Endometrium (tissue), 2 donors: ENCODE measurements at regions not wholly inside any gene's neighbourhood (a gene's known extent, or its start where the extent isn't known, plus 50 kb on each side); places are given as distances from the start of the nearest gene placed in this dataset.
"Not testable (repeated sequence)": the region's sequence is repeated elsewhere in the genome, so short reads cannot be mapped to it uniquely, and the experiment has no call there.

Source experiments
- FAIRE-seq: peaks from 2 replicates; lab custom pipeline; 2012; peaks lifted over from hg19 to GRCh38; lab: Jason Lieb, UNC
- donor health status: control.
- donor health status: control.

- FAIRE-seq = no peak
Observed at GRCh38 chr4:59615316-59615715, 1584.8 kb upstream of the ADGRL3 start.

DNA sequence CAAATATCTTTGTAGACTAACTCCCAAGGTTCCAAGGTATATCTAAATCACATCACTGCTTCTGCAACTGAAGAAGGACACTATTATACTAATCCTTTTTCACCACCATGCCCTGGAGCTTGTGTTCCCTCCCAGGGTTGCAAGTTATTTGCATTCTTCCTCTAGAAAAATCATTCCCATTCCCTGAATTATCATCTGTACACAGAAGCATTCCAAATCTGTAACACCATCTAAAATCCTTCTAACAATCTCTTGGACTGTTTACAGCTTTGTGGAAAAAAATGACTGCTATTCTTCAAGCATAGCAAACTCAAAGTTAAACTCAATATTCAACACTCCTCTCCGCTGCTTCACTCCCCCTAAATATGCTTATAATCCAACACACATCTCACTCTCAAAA lies 1570.8 kb upstream of the ADGRL3 start:
- no peak for FAIRE-seq

DNA sequence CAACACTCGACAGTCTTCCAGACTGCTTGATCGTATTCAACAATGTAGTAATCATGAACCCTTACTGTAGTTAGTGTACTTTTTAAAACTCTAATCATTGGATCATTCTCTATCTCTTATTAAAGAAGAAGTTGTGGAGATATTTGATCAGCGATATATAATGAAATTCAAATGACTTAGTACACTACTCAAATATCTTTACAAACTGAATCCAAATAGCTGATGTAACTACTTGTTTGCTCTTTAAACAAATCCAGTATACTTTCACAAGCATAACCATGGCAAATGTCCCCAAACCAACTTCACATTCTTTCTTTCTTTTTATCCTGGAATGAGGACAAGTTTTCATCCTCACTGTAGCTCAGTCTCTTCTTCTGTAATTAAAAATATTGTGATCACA lies 1569.9 kb upstream of the ADGRL3 start:
- no peak for FAIRE-seq

DNA sequence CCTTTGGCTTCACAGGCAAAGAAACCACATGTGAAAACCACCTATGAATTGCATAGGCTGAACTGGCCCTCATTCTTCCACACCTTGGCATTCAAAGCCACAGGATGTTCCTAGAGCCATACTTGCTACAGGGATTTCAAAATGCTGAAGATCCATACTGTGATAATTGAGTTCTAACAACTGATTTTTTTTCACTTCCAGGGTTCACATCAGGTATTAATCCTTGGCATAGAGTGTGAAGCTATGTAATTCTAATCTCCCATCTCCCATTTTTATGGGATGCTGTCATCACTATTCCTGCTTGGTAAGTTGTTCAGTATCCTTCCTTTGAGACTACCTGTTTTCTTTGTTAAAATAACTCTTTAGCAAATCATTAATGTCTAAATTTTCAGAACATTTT lies 1569.2 kb upstream of the ADGRL3 start:
- no peak for FAIRE-seq

- FAIRE-seq = no peak
Observed at GRCh38 chr4:59637596-59637995, 1562.5 kb upstream of the ADGRL3 start.

GRCh38 chr4:59643682-59644081 lies 1556.4 kb upstream of the ADGRL3 start:
- no peak for FAIRE-seq

DNA sequence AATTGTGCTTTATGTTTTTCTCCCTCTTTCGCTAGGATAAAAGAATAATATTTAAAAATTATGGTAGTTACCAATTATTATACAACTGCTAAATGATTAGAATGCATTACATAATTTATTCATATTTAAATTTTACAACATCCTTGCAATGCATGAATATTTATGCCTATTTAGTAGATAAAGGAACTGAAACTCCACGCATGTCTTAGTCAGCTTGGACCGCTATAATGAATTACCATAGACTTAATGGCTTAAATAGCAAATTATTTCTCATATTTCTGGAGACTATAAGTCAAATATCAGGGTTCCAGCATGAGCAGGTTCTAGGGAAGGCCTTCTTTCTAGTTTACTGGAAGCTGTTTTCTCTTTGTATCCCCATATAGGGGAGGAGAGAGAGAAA lies 1555.4 kb upstream of the ADGRL3 start:
- FAIRE-seq = no peak

DNA sequence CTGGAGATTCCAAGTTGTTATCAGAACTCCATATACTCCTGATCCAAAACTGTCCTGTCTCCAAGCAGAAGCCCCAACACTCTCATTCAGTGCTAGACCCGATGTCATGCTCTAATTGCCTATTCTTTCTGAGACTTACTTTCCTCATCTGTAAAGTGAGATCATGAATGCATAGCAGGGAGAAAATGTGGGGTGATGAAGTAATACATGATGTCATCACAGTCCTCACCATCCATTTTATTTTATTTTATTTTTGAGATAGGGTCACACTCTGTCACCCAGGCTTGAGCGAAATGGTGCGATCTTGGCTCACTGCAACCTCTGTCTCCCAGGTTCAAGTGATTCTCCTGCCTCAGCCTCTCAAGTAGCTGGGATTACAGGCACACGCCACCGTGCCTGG lies 1554.0 kb upstream of the ADGRL3 start:
- FAIRE-seq = no peak

DNA sequence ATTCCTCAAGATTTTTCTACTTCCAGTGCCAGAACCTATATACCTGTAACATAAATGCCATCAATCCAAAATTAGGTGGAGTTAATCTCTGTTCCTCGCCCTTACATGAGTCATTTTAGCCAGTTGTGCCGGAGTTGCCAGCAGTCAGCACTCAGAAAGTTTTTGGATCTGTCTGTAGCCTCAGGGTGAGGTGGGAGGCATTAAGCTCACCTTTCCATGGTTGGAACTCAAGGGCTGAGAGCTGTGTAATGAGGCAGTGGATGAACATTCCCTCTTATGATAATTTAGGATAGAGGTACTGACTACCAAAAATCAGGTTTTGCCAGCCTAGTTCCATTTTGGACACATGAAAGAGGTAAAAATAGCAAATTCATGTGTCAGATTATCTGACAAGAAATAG lies 1553.1 kb upstream of the ADGRL3 start:
- FAIRE-seq = no peak

DNA sequence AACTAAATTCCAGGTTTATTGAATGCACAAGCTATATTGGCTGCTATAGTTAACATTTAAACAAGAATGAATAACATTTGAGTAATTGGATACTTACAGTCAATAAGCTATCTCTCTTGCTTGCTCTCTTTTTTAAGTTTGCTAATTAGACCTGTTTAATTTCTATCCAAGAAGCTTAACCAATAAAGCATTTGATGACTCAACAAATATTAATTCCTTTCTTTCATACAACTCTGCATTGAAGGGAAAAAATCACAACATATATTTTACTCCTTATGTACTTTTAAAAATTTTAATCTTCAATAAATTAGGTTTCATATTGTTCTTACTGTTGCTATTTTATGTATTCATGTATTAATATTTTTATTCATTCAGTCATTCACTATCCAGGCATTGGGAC lies 1552.6 kb upstream of the ADGRL3 start:
- no peak for FAIRE-seq

- no peak for FAIRE-seq
Observed at GRCh38 chr4:59650861-59651260, 1549.3 kb upstream of the ADGRL3 start.

DNA sequence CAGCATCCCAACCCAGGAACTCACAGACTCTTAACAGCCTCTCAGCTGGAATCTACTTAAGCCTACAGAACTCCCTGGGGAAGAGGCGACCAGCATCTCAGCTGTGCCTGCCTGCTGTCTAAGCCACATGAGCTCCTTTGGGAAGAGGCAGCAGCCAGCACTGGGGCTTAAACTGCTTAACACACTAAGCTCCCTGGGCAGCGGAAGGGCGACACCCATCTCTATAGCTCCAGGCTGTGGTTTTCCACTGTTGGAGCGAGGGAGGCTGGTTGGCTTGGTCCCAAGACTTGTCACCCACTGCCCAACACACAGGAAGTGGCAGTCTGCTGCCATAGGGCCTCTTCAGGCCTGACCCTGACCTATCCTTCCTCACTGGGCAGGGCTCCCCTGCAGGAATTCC lies 1544.1 kb upstream of the ADGRL3 start:
- no peak for FAIRE-seq

- FAIRE-seq = no peak
Observed at GRCh38 chr4:59664771-59665170, 1535.4 kb upstream of the ADGRL3 start.

DNA sequence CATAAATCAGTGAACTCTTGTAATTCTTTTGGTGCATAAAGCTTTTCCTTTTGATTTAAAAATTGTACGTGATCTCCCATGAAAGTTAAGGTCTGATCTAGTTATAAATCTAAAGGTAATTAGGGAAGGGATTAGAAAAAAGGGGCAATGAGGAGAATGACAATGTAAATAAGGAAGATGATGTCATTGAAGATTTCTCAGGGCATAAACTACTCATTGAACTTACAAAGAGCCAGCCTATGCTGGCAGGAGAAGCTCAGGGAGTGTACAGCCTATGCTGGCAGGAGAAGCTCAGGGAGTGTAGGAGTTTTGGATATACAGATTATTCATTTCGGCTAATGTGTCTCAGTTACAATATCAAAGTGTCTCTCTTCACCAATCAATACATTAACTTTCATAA lies 1533.5 kb upstream of the ADGRL3 start:
- no peak for FAIRE-seq

DNA sequence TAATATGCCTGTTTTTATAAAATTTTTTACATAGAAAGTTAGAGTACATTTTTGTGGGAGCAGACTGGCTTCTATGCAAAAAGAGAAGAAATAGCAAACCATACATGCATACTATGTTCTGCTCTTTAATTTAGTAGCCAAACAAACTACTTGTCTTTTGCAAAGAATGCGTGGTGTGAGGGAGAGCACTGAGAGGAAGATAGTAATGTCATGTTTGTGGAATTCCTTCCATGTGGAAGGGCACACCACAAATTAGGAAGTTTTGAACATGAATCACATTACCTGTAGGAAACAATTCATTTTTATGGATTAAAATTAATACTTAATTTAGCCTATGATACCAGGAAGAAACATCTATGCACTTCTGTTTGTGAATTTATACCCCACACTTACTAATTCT lies 1529.1 kb upstream of the ADGRL3 start:
- FAIRE-seq = no peak

GRCh38 chr4:59676389-59676788 lies 1523.7 kb upstream of the ADGRL3 start:
- no peak for FAIRE-seq

DNA sequence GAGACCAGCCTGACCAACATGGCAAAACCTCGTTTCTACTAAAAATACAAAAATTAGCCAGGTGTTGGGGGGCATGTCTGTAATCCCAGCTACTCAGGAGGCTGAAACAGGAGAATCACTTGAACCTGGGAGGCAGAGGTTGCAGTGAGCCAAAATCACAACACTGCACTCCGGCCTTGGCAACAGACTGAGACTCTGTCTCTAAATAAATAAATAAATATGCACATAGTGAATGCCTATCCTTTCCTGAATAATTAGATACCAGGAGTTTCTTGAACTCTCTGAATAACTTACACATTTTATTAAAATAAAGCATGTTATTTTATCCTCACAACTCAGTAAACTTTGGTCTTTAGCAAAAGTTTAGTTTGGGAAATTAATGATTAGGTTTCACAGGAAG lies 1523.1 kb upstream of the ADGRL3 start:
- FAIRE-seq = not testable (repeated sequence)

- no peak for FAIRE-seq
Observed at GRCh38 chr4:59685626-59686025, 1514.5 kb upstream of the ADGRL3 start.

DNA sequence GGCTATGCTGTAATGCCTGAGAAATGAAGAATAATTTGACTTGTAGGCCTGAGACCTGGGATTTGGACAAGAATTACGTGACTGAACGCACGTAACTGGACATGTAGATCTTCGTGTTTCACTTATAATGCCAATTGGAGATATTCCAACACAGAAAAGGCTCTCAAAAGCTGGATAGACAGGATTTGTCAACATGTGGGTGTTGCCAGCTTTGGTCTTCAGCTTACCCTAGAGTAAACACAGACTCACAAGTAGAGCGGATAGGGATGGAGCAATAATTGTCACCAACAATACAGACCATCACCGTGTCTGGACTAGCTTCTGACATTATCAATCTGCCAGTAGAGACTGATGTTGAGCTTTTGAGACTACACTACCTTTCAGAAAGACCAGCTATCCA lies 1511.0 kb upstream of the ADGRL3 start:
- no peak for FAIRE-seq

DNA sequence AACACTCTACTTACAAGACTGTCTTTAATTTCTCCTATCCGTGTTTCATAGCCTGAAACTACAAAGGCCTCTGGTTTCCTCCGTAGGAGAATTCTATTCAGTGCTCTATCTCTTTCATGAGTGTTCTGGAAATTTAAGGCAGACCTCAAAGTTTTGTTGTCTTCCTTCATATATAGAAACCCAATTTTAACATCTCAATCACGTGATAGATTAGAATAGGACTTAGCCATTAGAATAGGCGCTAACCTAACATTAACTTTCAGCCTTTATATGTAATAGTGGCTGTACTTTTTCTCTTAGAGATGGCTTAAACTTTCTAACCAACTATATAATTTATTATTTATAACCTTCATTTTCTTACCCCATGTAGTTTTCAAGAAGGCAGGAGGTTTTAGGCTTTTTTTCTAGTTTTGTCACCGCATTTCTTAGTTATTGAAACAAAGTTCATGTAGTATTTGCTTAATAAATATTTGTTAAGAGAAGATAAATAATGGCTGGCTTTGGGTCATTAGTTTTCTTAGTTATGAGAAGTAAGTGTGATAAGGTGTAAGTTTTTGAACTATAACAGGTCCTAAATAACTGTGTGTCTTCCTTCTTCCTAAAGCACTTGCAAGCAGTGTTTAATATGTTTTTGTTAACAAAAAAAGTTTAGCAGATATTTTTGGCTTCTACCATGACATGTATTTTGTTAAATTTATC lies 1504.6 kb upstream of the ADGRL3 start:
- FAIRE-seq = no peak

GRCh38 chr4:59698041-59698440 lies 1502.1 kb upstream of the ADGRL3 start:
- no peak for FAIRE-seq

DNA sequence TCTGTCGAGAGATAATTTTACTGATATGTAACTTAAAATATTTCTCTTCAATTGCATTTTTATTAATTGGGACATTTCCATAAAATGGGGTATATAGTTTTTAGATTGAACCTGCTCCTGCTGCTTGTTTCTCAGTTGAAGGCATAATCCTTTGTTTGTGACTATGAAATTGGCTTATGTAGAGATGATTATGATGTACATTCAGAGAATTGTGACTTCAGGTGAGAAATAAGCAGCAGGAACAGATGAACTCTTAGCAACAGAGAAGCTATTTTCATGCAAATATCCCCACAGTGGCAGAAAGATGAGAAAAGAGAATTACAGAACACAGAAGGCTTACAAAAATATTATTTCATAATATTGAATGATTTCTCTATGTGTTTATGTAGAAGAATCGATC lies 1499.5 kb upstream of the ADGRL3 start:
- no peak for FAIRE-seq

DNA sequence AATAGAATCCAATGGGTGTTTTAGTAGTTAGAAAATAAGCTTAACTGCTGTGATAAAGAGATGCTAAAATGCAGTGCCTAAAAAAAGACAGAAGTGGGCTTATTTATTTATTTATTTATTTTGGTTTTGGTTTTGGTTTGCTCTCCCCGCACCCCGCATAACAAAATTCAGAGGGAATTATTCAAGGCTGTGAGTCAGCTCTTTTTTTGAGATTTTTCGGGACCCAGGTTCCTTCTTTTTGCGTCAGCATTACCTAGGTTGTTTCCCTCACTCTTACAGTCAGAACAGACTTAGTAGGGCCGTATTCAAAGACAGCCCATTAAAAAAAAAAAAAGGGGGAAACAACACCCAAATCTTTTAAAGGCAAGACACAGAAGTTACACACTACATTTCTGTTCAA lies 1495.5 kb upstream of the ADGRL3 start:
- FAIRE-seq = no peak

DNA sequence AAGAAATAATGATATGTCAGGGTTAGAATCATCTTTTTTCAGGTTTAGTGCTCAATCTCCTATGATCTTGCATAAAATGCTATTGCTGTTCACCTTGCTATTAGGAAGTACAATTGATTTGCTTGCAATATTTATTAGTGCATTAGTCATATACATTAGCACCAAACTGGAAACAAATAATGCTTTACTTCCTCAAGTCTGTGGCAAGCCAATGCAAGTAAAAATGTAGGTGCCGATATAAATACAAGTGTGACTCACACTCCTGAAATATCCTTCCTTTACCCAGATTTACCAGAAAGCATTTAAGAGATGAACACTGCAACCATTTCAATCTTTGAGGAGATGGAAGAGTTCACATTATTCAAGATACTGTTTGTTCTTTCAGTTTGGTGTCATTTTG lies 1487.7 kb upstream of the ADGRL3 start:
- FAIRE-seq = no peak

GRCh38 chr4:59724286-59724685 lies 1475.8 kb upstream of the ADGRL3 start:
- not testable (repeated sequence) for FAIRE-seq
